OCI-LY3 (cell line): ENCODE measurements at regions not wholly inside any gene's neighbourhood (a gene's known extent, or its start where the extent isn't known, plus 50 kb on each side); places are given as distances from the start of the nearest gene placed in this dataset.

Source experiments
- EZH2phosphoT487 ChIP-seq: fragments of 200-600 bp; shearing (Covaris generic); IDR thresholded peaks from 2 replicates; pipeline ENCODE4 v1.6.1; 2018; ENCODE audit warnings: antibody characterized with exemption, mixed run types, low read depth
- TF ChIP-seq, protein P1 (sequence below): fragments of 200-600, 300-600 bp; sonication (generic); IDR thresholded peaks from 2 replicates; pipeline ENCODE4 v1.5.1; 2014; ENCODE audit warnings: antibody characterized with exemption, low read length, low read depth

DNA sequence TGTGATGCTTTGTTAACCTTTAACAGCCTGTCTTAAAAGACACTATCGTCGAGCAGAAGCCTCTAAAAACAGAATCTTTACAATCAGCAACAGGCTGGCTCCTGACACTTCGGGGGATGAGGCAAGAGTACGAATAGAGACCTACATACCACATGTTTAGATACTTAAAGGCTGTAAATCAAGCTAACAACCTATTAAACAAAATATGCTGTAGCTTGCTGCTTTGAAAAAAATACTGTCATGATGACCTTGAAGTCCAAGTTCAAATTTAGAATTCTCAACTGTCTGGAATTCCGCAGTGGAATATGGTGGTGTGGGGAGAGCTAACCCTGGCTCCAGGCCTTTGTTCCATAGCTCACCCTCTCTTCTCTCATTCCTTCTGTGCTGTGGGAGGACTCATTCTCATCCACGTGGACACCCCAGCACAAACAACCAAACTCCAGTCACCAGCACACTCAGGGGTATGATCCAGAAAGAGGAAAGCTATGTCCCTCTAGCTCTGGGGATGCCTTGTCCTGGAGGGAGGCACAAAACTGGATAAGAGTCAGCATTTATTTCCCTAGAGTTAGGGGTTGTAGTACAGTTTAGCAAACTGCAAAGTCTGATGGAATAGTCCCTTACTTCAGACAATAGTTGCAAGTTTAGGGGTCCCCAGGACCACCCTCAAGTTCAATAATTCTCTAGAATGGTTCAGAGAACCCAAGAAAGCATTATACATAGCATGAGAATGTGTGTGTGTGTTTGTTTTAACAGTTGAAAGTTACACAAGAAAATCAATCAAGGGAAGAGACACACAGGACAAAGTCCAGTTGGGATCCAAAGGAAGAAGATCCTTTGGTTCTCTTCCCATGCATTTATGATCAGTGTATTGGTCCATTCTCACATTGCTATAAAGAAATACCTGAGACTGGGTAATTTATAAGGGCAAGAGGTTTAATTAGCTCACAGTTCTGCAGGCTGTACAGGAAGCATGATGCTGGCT lies 196.1 kb upstream of the SVIL start:
- TF ChIP-seq, protein P1, sequence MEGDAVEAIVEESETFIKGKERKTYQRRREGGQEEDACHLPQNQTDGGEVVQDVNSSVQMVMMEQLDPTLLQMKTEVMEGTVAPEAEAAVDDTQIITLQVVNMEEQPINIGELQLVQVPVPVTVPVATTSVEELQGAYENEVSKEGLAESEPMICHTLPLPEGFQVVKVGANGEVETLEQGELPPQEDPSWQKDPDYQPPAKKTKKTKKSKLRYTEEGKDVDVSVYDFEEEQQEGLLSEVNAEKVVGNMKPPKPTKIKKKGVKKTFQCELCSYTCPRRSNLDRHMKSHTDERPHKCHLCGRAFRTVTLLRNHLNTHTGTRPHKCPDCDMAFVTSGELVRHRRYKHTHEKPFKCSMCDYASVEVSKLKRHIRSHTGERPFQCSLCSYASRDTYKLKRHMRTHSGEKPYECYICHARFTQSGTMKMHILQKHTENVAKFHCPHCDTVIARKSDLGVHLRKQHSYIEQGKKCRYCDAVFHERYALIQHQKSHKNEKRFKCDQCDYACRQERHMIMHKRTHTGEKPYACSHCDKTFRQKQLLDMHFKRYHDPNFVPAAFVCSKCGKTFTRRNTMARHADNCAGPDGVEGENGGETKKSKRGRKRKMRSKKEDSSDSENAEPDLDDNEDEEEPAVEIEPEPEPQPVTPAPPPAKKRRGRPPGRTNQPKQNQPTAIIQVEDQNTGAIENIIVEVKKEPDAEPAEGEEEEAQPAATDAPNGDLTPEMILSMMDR: no peak
- no peak for TF ChIP-seq EZH2phosphoT487
